ENCODE measurements at regions not wholly inside any gene's neighbourhood (a gene's known extent, or its start where the extent isn't known, plus 50 kb on each side); places are given as distances from the start of the nearest gene placed in this dataset.

GRCh38 chr6:103062136-103062535 lies 1668.6 kb downstream of the GRIK2 start:
- no peaks in the 10 kb centered on the region for H3K4me1 ChIP-seq (replicated peaks in 1 of 2)
- intact Hi-C loops (cut with DNase I): no loop called here
- H3K36me3 ChIP-seq (replicated peaks in 1 of 2): no peaks in the 10 kb centered on the region
- DNase-seq: no peak
- H3K9me3 ChIP-seq (replicated peaks in 1 of 3): no peaks in the 10 kb centered on the region
- TF ChIP-seq, protein P1, sequence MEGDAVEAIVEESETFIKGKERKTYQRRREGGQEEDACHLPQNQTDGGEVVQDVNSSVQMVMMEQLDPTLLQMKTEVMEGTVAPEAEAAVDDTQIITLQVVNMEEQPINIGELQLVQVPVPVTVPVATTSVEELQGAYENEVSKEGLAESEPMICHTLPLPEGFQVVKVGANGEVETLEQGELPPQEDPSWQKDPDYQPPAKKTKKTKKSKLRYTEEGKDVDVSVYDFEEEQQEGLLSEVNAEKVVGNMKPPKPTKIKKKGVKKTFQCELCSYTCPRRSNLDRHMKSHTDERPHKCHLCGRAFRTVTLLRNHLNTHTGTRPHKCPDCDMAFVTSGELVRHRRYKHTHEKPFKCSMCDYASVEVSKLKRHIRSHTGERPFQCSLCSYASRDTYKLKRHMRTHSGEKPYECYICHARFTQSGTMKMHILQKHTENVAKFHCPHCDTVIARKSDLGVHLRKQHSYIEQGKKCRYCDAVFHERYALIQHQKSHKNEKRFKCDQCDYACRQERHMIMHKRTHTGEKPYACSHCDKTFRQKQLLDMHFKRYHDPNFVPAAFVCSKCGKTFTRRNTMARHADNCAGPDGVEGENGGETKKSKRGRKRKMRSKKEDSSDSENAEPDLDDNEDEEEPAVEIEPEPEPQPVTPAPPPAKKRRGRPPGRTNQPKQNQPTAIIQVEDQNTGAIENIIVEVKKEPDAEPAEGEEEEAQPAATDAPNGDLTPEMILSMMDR (IDR thresholded peaks at IDR 0.05): no peak
- TF ChIP-seq POLR2A (IDR thresholded peaks at IDR 0.05): no peak
- no peak overlapping the region for H3K27ac ChIP-seq
- 73 to 85% (median 77%) methylated on average over 1 of the region's 1 CpG for WGBS, 4 donors
- no peak overlapping the region for H3K4me3 ChIP-seq
- H3K27me3 ChIP-seq: no peaks in the 10 kb centered on the region

DNA sequence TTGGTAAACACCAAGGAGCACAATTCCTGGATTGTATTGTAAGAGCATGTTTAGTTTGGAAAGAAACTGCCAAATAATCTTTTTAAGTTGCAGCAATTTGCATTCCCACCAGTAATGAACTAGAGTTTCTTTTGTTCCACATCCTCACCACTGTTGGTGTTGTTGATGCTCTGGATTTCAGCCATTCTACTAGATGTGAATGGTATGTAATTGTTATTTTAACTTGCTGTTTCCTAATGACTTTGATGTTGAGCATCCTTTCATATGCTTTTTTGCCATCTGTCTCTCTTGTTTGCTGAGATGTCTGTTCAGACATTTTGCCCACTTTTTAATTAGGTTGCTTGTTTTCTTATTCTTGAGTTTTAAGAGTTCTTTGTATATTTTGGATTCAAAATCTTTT lies 1654.1 kb downstream of the GRIK2 start:
- Histone ChIP-seq H3K4me3 (no peak overlapping the region), H3K36me3 (replicated peaks in 1 of 2) (no peaks in the 10 kb centered on the region), H3K27ac (no peak overlapping the region), H3K27me3 (no peaks in the 10 kb centered on the region), H3K4me1 (replicated peaks in 1 of 2) (no peaks in the 10 kb centered on the region), H3K9me3 (replicated peaks in 1 of 3) (no peaks in the 10 kb centered on the region)
- TF ChIP-seq, protein P1 (IDR thresholded peaks at IDR 0.05): no peak
- TF ChIP-seq POLR2A (IDR thresholded peaks at IDR 0.05): no peak
- DNase-seq: no peak
- intact Hi-C loops (cut with DNase I): no loop called here

- no peaks in the 10 kb centered on the region for H3K9me3 ChIP-seq (replicated peaks in 1 of 3)
- WGBS, 4 donors: 52 to 56% (median 54%) methylated on average over 5 of the region's 5 CpGs
Measured at GRCh38 chr6:103042336-103042735, 1648.8 kb downstream of the GRIK2 start.

DNA sequence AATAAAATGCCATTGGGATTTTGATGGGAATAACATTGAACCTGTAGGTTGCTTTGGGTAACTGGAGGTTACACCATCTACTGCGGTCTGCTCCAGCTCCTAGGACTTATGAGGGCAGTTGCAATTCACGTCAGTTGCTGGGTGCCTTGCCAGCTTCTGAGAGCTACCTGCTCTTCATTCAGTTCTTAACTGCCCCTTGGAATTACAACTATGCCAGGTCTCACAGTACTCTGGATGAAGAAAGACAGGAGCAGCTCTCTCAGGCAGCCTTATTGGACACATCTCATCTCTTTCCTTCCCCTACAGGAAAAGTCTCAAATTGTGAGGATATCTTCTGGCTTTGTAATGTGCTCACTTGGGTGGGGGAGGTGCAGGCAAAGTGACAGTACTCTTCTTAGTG lies 1643.3 kb downstream of the GRIK2 start:
- Histone ChIP-seq H3K9me3 (replicated peaks in 1 of 3) (no peaks in the 10 kb centered on the region), H3K36me3 (replicated peaks in 1 of 2) (no peaks in the 10 kb centered on the region), H3K4me3 (no peak overlapping the region), H3K4me1 (replicated peaks in 1 of 2) (no peaks in the 10 kb centered on the region), H3K27ac (no peak overlapping the region), H3K27me3 (no peaks in the 10 kb centered on the region)
- no peak for DNase-seq
- WGBS, 4 donors: 56 to 87% (median 76%) methylated on average over 2 of the region's 2 CpGs
- no peak for TF ChIP-seq POLR2A (IDR thresholded peaks at IDR 0.05)
- TF ChIP-seq, protein P1 (IDR thresholded peaks at IDR 0.05): no peak
- intact Hi-C loops (cut with DNase I): no loop called here

More at GRCh38 chr6:103042336-103042735, 1648.8 kb downstream of the GRIK2 start:
- H3K4me1 ChIP-seq (replicated peaks in 1 of 2): no peaks in the 10 kb centered on the region
- H3K36me3 ChIP-seq (replicated peaks in 1 of 2): no peaks in the 10 kb centered on the region
- intact Hi-C loops (cut with DNase I): no loop called here
- no peak overlapping the region for H3K27ac ChIP-seq
- no peak overlapping the region for H3K4me3 ChIP-seq
- TF ChIP-seq POLR2A (IDR thresholded peaks at IDR 0.05): no peak
- TF ChIP-seq, protein P1 (IDR thresholded peaks at IDR 0.05): no peak
- no peaks in the 10 kb centered on the region for H3K27me3 ChIP-seq
- DNase-seq: no peak
